Caco-2 (cell line): ENCODE measurements at regions not wholly inside any gene's neighbourhood (a gene's known extent, or its start where the extent isn't known, plus 50 kb on each side); places are given as distances from the start of the nearest gene placed in this dataset.

ENCODE experiments used
- BruUV-seq: library from RNA; stranded (reverse); fragments of 400-500 nt; replicated peaks from 2 replicates; lab custom pipeline; 2021; lab: Mats Ljungman, UMichigan
- CTCF ChIA-PET: fragments of 300-600 bp; sonication (Branson Sonifier 250); formaldehyde crosslinking; loops from one replicate; lab custom pipeline; 2022; ENCODE audit warnings: antibody characterized with exemption; lab: Charles Lee
- POLR2A ChIA-PET: fragments of 300-600 bp; sonication (Branson Sonifier 250); formaldehyde crosslinking; loops from one replicate; lab custom pipeline; 2022; ENCODE audit warnings: antibody characterized with exemption; lab: Charles Lee
- DNase-seq, 2 experiments: peaks; one replicate each; pipeline versions ENCODE4 v3.0.0 to v3.0.0-alpha.2; 2020 to 2022
- H3K27me3 ChIP-seq: replicated peaks from 2 replicates; pipeline ENCODE4 v1.6.0; 2011; ENCODE audit warnings: low read length; ENCODE audit not compliant: control insufficient read depth, insufficient read depth
- H3K36me3 ChIP-seq: 2 replicates; pipeline ENCODE4 v1.5.1; 2011; ENCODE audit warnings: low read length; ENCODE audit not compliant: control insufficient read depth, insufficient read depth
- H3K4me1 ChIP-seq: fragments of 250-450 bp; sonication (Bioruptor Pico); 2 replicates; pipeline ENCODE4 v1.5.1; 2020; ENCODE audit warnings: mild to moderate bottlenecking
- H3K4me3 ChIP-seq: 2 replicates; pipeline ENCODE4 v1.5.1; 2011; ENCODE audit warnings: low read depth, mild to moderate bottlenecking, control low read depth, low read length
- H3K9me3 ChIP-seq: fragments of 250-450 bp; sonication (Bioruptor Pico); 2 replicates; pipeline ENCODE4 v1.5.1; 2020; ENCODE audit warnings: mild to moderate bottlenecking, moderate library complexity
- H3K27ac Mint-ChIP-seq: one replicate; pipeline ENCODE4 v1.8.0; 2022; ENCODE audit warnings: mixed read lengths; ENCODE audit not compliant: unreplicated experiment
- H3K27me3 Mint-ChIP-seq: one replicate; pipeline ENCODE4 v1.8.0; 2022; ENCODE audit warnings: mixed read lengths; ENCODE audit not compliant: insufficient read depth, unreplicated experiment
- H3K36me3 Mint-ChIP-seq: one replicate; pipeline ENCODE4 v1.8.0; 2022; ENCODE audit warnings: mild to moderate bottlenecking, mixed read lengths; ENCODE audit not compliant: insufficient read depth, unreplicated experiment
- H3K4me1 Mint-ChIP-seq: one replicate; pipeline ENCODE4 v1.8.0; 2022; ENCODE audit warnings: low read depth, mixed read lengths; ENCODE audit not compliant: unreplicated experiment
- H3K4me3 Mint-ChIP-seq: one replicate; pipeline ENCODE4 v1.8.0; 2022; ENCODE audit warnings: mild to moderate bottlenecking, moderate library complexity, mixed read lengths; ENCODE audit not compliant: unreplicated experiment
- H3K9me3 Mint-ChIP-seq: one replicate; pipeline ENCODE4 v1.8.0; 2022; ENCODE audit warnings: mixed read lengths; ENCODE audit not compliant: unreplicated experiment
- CTCF ChIP-seq, 2 experiments: fragments of 200-600 bp in 1 of 2; IDR thresholded peaks; 1 replicate in 1 of 2; 2 replicates in 1 of 2; pipeline versions ENCODE4 v1.5.1 to v1.8.0; 2011 to 2022; ENCODE audit warnings: antibody characterized with exemption in 1 of 2, control low read depth in 1 of 2, inconsistent platforms in 1 of 2, low read depth in 1 of 2, low read length in 1 of 2, mild to moderate bottlenecking in 1 of 2, moderate library complexity in 1 of 2; ENCODE audit not compliant: insufficient read depth in 1 of 2, severe bottlenecking in 1 of 2, unreplicated experiment in 1 of 2
- intact Hi-C: fragments of 100-400 bp; cut with micrococcal nuclease; formaldehyde crosslinking; loops from one replicate; pipeline ENCODE4 v1.10.0; 2022; ENCODE audit not compliant: unreplicated experiment

GRCh38 chr3:28850186-28850585, 430.7 kb upstream of the RBMS3 start:
- no peaks in the 10 kb centered on the region for H3K4me1 Mint-ChIP-seq
- Histone ChIP-seq H3K4me1 (no peaks in the 10 kb centered on the region), H3K36me3 (no peaks in the 10 kb centered on the region), H3K27me3 (no peaks in the 10 kb centered on the region), H3K4me3 (no peak overlapping the region), H3K9me3 (no peaks in the 10 kb centered on the region)
- no TSS peak for BruUV-seq
- DNase-seq = no peak
- H3K27ac Mint-ChIP-seq = no peak overlapping the region
- intact Hi-C loops = no loop called here
- POLR2A ChIA-PET = no interaction called here
- no peak for TF ChIP-seq CTCF (IDR thresholded peaks at IDR 0.05; ENCODE audit: insufficient read depth in 1 of 2, low read depth in 1 of 2, low read length in 1 of 2, severe bottlenecking in 1 of 2, unreplicated experiment in 1 of 2)
- no peak overlapping the region for H3K4me3 Mint-ChIP-seq
- H3K9me3 Mint-ChIP-seq = no peaks in the 10 kb centered on the region
- H3K27me3 Mint-ChIP-seq = peaks cover 5% of the 10 kb centered on the region
- no peaks in the 10 kb centered on the region for H3K36me3 Mint-ChIP-seq
- CTCF ChIA-PET = no interaction called here

DNA sequence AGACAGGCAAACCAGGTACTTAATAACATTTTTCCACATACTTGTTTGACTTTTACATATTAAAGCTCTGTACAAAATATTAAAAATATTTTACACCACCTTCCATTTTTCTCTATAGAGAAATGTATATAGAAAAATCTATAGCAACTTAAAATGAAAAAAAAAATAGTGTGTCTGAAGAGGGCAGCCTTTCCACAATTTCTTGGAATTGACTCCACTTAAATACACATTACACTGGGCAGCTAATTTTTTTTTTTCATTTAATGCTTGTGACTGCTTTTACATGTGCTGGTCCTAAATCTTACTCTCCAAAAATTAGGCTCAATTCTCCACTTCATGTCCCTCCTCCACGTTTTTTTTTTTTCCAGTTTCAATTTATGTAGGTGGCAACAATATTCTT, 427.0 kb upstream of the RBMS3 start:
- Mint-ChIP-seq H3K36me3 (no peaks in the 10 kb centered on the region), H3K4me1 (peaks cover 8% of the 10 kb centered on the region), H3K27ac (no peak overlapping the region), H3K27me3 (no peaks in the 10 kb centered on the region), H3K9me3 (no peaks in the 10 kb centered on the region), H3K4me3 (no peak overlapping the region)
- CTCF ChIA-PET = no interaction called here
- TF ChIP-seq CTCF (IDR thresholded peaks at IDR 0.05; ENCODE audit: insufficient read depth in 1 of 2, low read depth in 1 of 2, low read length in 1 of 2, severe bottlenecking in 1 of 2, unreplicated experiment in 1 of 2) = no peak
- Histone ChIP-seq H3K4me3 (no peak overlapping the region), H3K27me3 (no peaks in the 10 kb centered on the region), H3K4me1 (no peaks in the 10 kb centered on the region), H3K9me3 (no peaks in the 10 kb centered on the region), H3K36me3 (no peaks in the 10 kb centered on the region)
- no TSS peak for BruUV-seq
- intact Hi-C loops = no loop called here
- POLR2A ChIA-PET = no interaction called here
- DNase-seq = no peak

DNA sequence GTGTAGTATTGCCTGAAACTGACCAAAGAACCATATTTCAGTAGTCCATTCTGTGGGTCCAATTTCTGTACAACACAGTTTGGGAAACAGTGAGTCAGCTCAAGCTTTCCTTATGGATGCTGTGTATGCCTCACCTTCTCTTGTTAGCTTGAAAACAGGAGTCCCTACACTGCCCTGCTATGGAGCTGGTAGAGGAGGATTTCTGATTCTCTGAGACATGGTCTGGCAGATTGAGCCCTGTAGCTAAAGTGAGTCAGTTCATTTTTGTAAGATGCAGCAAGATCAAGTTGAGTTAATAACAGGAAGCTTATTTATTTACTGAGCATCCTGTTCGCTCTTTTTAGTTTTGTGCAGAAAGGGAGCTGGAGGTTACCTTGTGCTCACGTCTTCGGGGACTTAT, 424.1 kb upstream of the RBMS3 start:
- CTCF ChIA-PET = no interaction called here
- H3K4me3 Mint-ChIP-seq = no peak overlapping the region
- no peaks in the 10 kb centered on the region for H3K9me3 Mint-ChIP-seq

More for the DNA sequence above, 424.1 kb upstream of the RBMS3 start:
- DNase-seq = no peak
- no TSS peak for BruUV-seq
- Mint-ChIP-seq H3K27ac (no peak overlapping the region), H3K4me1 (peaks cover 8% of the 10 kb centered on the region), H3K36me3 (no peaks in the 10 kb centered on the region), H3K27me3 (peaks cover 4% of the 10 kb centered on the region)
- H3K9me3 ChIP-seq = no peaks in the 10 kb centered on the region
- H3K4me1 ChIP-seq = no peaks in the 10 kb centered on the region
- TF ChIP-seq CTCF (IDR thresholded peaks at IDR 0.05; ENCODE audit: insufficient read depth in 1 of 2, low read depth in 1 of 2, low read length in 1 of 2, severe bottlenecking in 1 of 2, unreplicated experiment in 1 of 2) = no peak
- H3K4me3 ChIP-seq = no peak overlapping the region
- POLR2A ChIA-PET = no interaction called here
- intact Hi-C loops = loop anchor here (5.0 kb wide), 1 partner anchor 61 kb away; no protein-coding TSS in a partner anchor
- H3K36me3 ChIP-seq = no peaks in the 10 kb centered on the region
- H3K27me3 ChIP-seq = no peaks in the 10 kb centered on the region
